ENCODE measurements at regions not wholly inside any gene's neighbourhood (a gene's known extent, or its start where the extent isn't known, plus 50 kb on each side); places are given as distances from the start of the nearest gene placed in this dataset.

- no peak for DNase-seq (ENCODE audit: low spot score)
These were observed 759.1 kb downstream of the GALC start for GRCh38 chr14:87233806-87234384.

- no peak for DNase-seq (ENCODE audit: low spot score)
These were observed 759.7 kb downstream of the GALC start for GRCh38 chr14:87233266-87233665.

GRCh38 chr14:87231336-87232026 is 761.5 kb downstream of the GALC start:
- DNase-seq (ENCODE audit: low spot score): no peak

GRCh38 chr14:87230726-87231125 is 762.3 kb downstream of the GALC start:
- DNase-seq (ENCODE audit: low spot score): no peak

- DNase-seq (ENCODE audit: low spot score): no peak
These were observed 763.9 kb downstream of the GALC start for GRCh38 chr14:87229131-87229530.

GRCh38 chr14:87217023-87217422 is 776.0 kb downstream of the GALC start:
- DNase-seq (ENCODE audit: low spot score): no peak

- no peak for DNase-seq (ENCODE audit: low spot score)
These were observed 778.4 kb downstream of the GALC start for GRCh38 chr14:87214558-87214957.

- DNase-seq (ENCODE audit: low spot score): no peak
These were observed 785.2 kb downstream of the GALC start for GRCh38 chr14:87207756-87208155.

GRCh38 chr14:87205811-87206210 is 787.2 kb downstream of the GALC start:
- DNase-seq (ENCODE audit: low spot score): no peak

- no peak for DNase-seq (ENCODE audit: low spot score)
These were observed 789.6 kb downstream of the GALC start for GRCh38 chr14:87203346-87203745.

- no peak for DNase-seq (ENCODE audit: low spot score)
These were observed 793.6 kb downstream of the GALC start for GRCh38 chr14:87199381-87199780.

- DNase-seq (ENCODE audit: low spot score): no peak
These were observed 796.5 kb downstream of the GALC start for GRCh38 chr14:87196436-87196835.

GRCh38 chr14:87187786-87188185 is 805.2 kb downstream of the GALC start:
- DNase-seq (ENCODE audit: low spot score): no peak

- no peak for DNase-seq (ENCODE audit: low spot score)
These were observed 806.2 kb downstream of the GALC start for GRCh38 chr14:87186737-87187136.

- no peak for DNase-seq (ENCODE audit: low spot score)
These were observed 806.9 kb downstream of the GALC start for GRCh38 chr14:87185961-87186560.

GRCh38 chr14:87184180-87184579 is 808.8 kb downstream of the GALC start:
- no peak for DNase-seq (ENCODE audit: low spot score)

- no peak for DNase-seq (ENCODE audit: low spot score)
These were observed 811.7 kb downstream of the GALC start for GRCh38 chr14:87181288-87181687.

- no peak for DNase-seq (ENCODE audit: low spot score)
These were observed 813.0 kb downstream of the GALC start for GRCh38 chr14:87179936-87180335.

- no peak for DNase-seq (ENCODE audit: low spot score)
These were observed 814.7 kb downstream of the GALC start for GRCh38 chr14:87178277-87178676.

GRCh38 chr14:87175175-87175574 is 817.8 kb downstream of the GALC start:
- DNase-seq (ENCODE audit: low spot score): no peak

GRCh38 chr14:87171141-87171540 is 821.8 kb downstream of the GALC start:
- DNase-seq (ENCODE audit: low spot score): no peak

- DNase-seq (ENCODE audit: low spot score): no peak
These were observed 822.8 kb downstream of the GALC start for GRCh38 chr14:87170179-87170578.

- no peak for DNase-seq (ENCODE audit: low spot score)
These were observed 823.6 kb downstream of the GALC start for GRCh38 chr14:87169362-87169761.

- no peak for DNase-seq (ENCODE audit: low spot score)
These were observed 831.5 kb downstream of the GALC start for GRCh38 chr14:87161502-87161901.

Measured in CD4-positive, alpha-beta T cell treated with Interleukin-2 at 100 ng/mL for 4 hours (primary cell).